Activated T-cell treated with anti-CD3 and anti-CD28 coated beads, Interleukin-2, amount 50 U/mL, for 4 hours (primary cell): ENCODE measurements at regions not wholly inside any gene's neighbourhood (a gene's known extent, or its start where the extent isn't known, plus 50 kb on each side); places are given as distances from the start of the nearest gene placed in this dataset.
"Not testable (repeated sequence)": the region's sequence is repeated elsewhere in the genome, so short reads cannot be mapped to it uniquely, and the experiment has no call there.

Source experiments
- ATAC-seq, 2 donors: fragments of 200-7000 bp; cut with Tn5 transposase; one replicate each; pipeline ENCODE4 v1.10.0; 2021
- DNase-seq: peaks from one replicate; pipeline ENCODE4 v3.0.0-alpha.2; 2020
- H3K27me3 Mint-ChIP-seq: one replicate; pipeline ENCODE4 v1.8.0; 2021; ENCODE audit warnings: low read depth, mixed read lengths
- H3K36me3 Mint-ChIP-seq: one replicate; pipeline ENCODE4 v1.8.0; 2022; ENCODE audit warnings: mixed read lengths; ENCODE audit not compliant: insufficient read depth
- H3K4me1 Mint-ChIP-seq: one replicate; pipeline ENCODE4 v1.8.0; 2021; ENCODE audit warnings: low read depth, mixed read lengths
- H3K4me3 Mint-ChIP-seq: one replicate; pipeline ENCODE4 v1.8.0; 2021; ENCODE audit warnings: mild to moderate bottlenecking, moderate library complexity, mixed read lengths
- H3K9me3 Mint-ChIP-seq: one replicate; pipeline ENCODE4 v1.8.0; 2021; ENCODE audit warnings: mixed read lengths

- H3K4me1 Mint-ChIP-seq: no peaks in the 10 kb centered on the region
- H3K4me3 Mint-ChIP-seq: no peak overlapping the region
- DNase-seq (no peak), ATAC-seq (no peak)
- no peaks in the 10 kb centered on the region for H3K36me3 Mint-ChIP-seq
- H3K9me3 Mint-ChIP-seq: peaks cover 12% of the 10 kb centered on the region
- no peaks in the 10 kb centered on the region for H3K27me3 Mint-ChIP-seq
These were observed 265.5 kb upstream of the POT1 start for GRCh38 chr7:125195156-125195555.

GRCh38 chr7:125193263-125193662 is 263.6 kb upstream of the POT1 start:
- ATAC-seq: no peak
- Mint-ChIP-seq H3K27me3 (no peaks in the 10 kb centered on the region), H3K9me3 (peaks cover 16% of the 10 kb centered on the region), H3K4me3 (no peak overlapping the region), H3K36me3 (no peaks in the 10 kb centered on the region), H3K4me1 (no peaks in the 10 kb centered on the region)
- no peak for DNase-seq

- DNase-seq (no peak), ATAC-seq (no peak)
- H3K4me3 Mint-ChIP-seq: no peak overlapping the region
- peaks cover 5% of the 10 kb centered on the region for H3K9me3 Mint-ChIP-seq
- H3K27me3 Mint-ChIP-seq: no peaks in the 10 kb centered on the region
- H3K4me1 Mint-ChIP-seq: no peaks in the 10 kb centered on the region
- H3K36me3 Mint-ChIP-seq: no peaks in the 10 kb centered on the region
These were observed 255.2 kb upstream of the POT1 start for GRCh38 chr7:125184801-125185200.

- H3K27me3 Mint-ChIP-seq, H3K9me3 Mint-ChIP-seq, ATAC-seq, H3K4me3 Mint-ChIP-seq, H3K36me3 Mint-ChIP-seq, DNase-seq, H3K4me1 Mint-ChIP-seq: not testable (repeated sequence)
These were observed 252.1 kb upstream of the POT1 start for GRCh38 chr7:125181569-125182267.

GRCh38 chr7:125173571-125173970 is 243.9 kb upstream of the POT1 start:
- no peak for DNase-seq
- no peaks in the 10 kb centered on the region for H3K27me3 Mint-ChIP-seq

GRCh38 chr7:125169088-125169487 is 239.5 kb upstream of the POT1 start:
- H3K4me3 Mint-ChIP-seq: no peak overlapping the region
- ATAC-seq: no peak
- no peaks in the 10 kb centered on the region for H3K36me3 Mint-ChIP-seq
- no peak for DNase-seq
- peaks cover 3% of the 10 kb centered on the region for H3K9me3 Mint-ChIP-seq
- no peaks in the 10 kb centered on the region for H3K27me3 Mint-ChIP-seq
- no peaks in the 10 kb centered on the region for H3K4me1 Mint-ChIP-seq

More at GRCh38 chr7:125173571-125173970, 243.9 kb upstream of the POT1 start:
- H3K9me3 Mint-ChIP-seq: peaks cover 4% of the 10 kb centered on the region
- ATAC-seq: no peak
- no peaks in the 10 kb centered on the region for H3K36me3 Mint-ChIP-seq
- no peak overlapping the region for H3K4me3 Mint-ChIP-seq
- no peaks in the 10 kb centered on the region for H3K4me1 Mint-ChIP-seq

- no peaks in the 10 kb centered on the region for H3K36me3 Mint-ChIP-seq
- DNase-seq (no peak), ATAC-seq (no peak)
- no peaks in the 10 kb centered on the region for H3K4me1 Mint-ChIP-seq
- peaks cover 9% of the 10 kb centered on the region for H3K9me3 Mint-ChIP-seq
- H3K4me3 Mint-ChIP-seq: no peak overlapping the region
- no peaks in the 10 kb centered on the region for H3K27me3 Mint-ChIP-seq
These were observed 225.3 kb upstream of the POT1 start for GRCh38 chr7:125154930-125155329.

GRCh38 chr7:125149151-125149550 is 219.5 kb upstream of the POT1 start:
- H3K4me3 Mint-ChIP-seq: no peak overlapping the region
- ATAC-seq (no peak), DNase-seq (no peak)
- H3K9me3 Mint-ChIP-seq: no peaks in the 10 kb centered on the region
- no peaks in the 10 kb centered on the region for H3K36me3 Mint-ChIP-seq
- no peaks in the 10 kb centered on the region for H3K27me3 Mint-ChIP-seq
- no peaks in the 10 kb centered on the region for H3K4me1 Mint-ChIP-seq

GRCh38 chr7:125147047-125147446 is 217.4 kb upstream of the POT1 start:
- Mint-ChIP-seq H3K36me3 (peaks cover 2% of the 10 kb centered on the region), H3K27me3 (no peaks in the 10 kb centered on the region), H3K9me3 (no peaks in the 10 kb centered on the region), H3K4me3 (no peak overlapping the region), H3K4me1 (no peaks in the 10 kb centered on the region)
- DNase-seq: no peak
- no peak for ATAC-seq

GRCh38 chr7:125136755-125137532 is 207.3 kb upstream of the POT1 start:
- DNase-seq (no peak), ATAC-seq (no peak)
- Mint-ChIP-seq H3K4me1 (no peaks in the 10 kb centered on the region), H3K4me3 (no peak overlapping the region), H3K27me3 (no peaks in the 10 kb centered on the region), H3K9me3 (peaks cover 3% of the 10 kb centered on the region), H3K36me3 (no peaks in the 10 kb centered on the region)

GRCh38 chr7:125136341-125136740 is 206.7 kb upstream of the POT1 start:
- H3K27me3 Mint-ChIP-seq: no peaks in the 10 kb centered on the region
- peaks cover 3% of the 10 kb centered on the region for H3K9me3 Mint-ChIP-seq
- no peak for DNase-seq
- no peaks in the 10 kb centered on the region for H3K4me1 Mint-ChIP-seq
- no peak for ATAC-seq
- no peak overlapping the region for H3K4me3 Mint-ChIP-seq
- H3K36me3 Mint-ChIP-seq: no peaks in the 10 kb centered on the region

- no peak overlapping the region for H3K4me3 Mint-ChIP-seq
- DNase-seq (no peak), ATAC-seq (no peak)
- H3K27me3 Mint-ChIP-seq: no peaks in the 10 kb centered on the region
- H3K4me1 Mint-ChIP-seq: no peaks in the 10 kb centered on the region
- H3K36me3 Mint-ChIP-seq: no peaks in the 10 kb centered on the region
- H3K9me3 Mint-ChIP-seq: no peaks in the 10 kb centered on the region
These were observed 200.5 kb upstream of the POT1 start for GRCh38 chr7:125130173-125130572.

GRCh38 chr7:125127304-125127703 is 197.7 kb upstream of the POT1 start:
- Mint-ChIP-seq H3K27me3 (no peaks in the 10 kb centered on the region), H3K4me1 (no peaks in the 10 kb centered on the region), H3K9me3 (no peaks in the 10 kb centered on the region), H3K36me3 (no peaks in the 10 kb centered on the region), H3K4me3 (no peak overlapping the region)
- no peak for DNase-seq
- ATAC-seq: no peak

- Mint-ChIP-seq H3K27me3 (no peaks in the 10 kb centered on the region), H3K9me3 (no peaks in the 10 kb centered on the region), H3K4me1 (no peaks in the 10 kb centered on the region), H3K4me3 (no peak overlapping the region), H3K36me3 (no peaks in the 10 kb centered on the region)
- DNase-seq: no peak
- ATAC-seq: no peak
These were observed 196.8 kb upstream of the POT1 start for GRCh38 chr7:125126376-125126775.

GRCh38 chr7:125125315-125125714 is 195.7 kb upstream of the POT1 start:
- DNase-seq (no peak), ATAC-seq (no peak)
- no peak overlapping the region for H3K4me3 Mint-ChIP-seq
- H3K4me1 Mint-ChIP-seq: no peaks in the 10 kb centered on the region
- no peaks in the 10 kb centered on the region for H3K36me3 Mint-ChIP-seq
- H3K9me3 Mint-ChIP-seq: no peaks in the 10 kb centered on the region
- no peaks in the 10 kb centered on the region for H3K27me3 Mint-ChIP-seq
